Smooth muscle cell (in vitro differentiated cells): ENCODE measurements at regions not wholly inside any gene's neighbourhood (a gene's known extent, or its start where the extent isn't known, plus 50 kb on each side); places are given as distances from the start of the nearest gene placed in this dataset.

ENCODE experiments used
- DNase-seq: peaks from one replicate; lab custom pipeline; 2025; ENCODE audit not compliant: unreplicated experiment; lab: John Stamatoyannopoulos, UW
- H2AFZ ChIP-seq: fragments of 200-600 bp; sonication (generic); 2 replicates; pipeline ENCODE4 v1.6.0; 2016; ENCODE audit warnings: antibody characterized with exemption, low read depth, mild to moderate bottlenecking
- H3F3A ChIP-seq: fragments of 200-600 bp; sonication (generic); 2 replicates; pipeline ENCODE4 v1.6.0; 2017; ENCODE audit warnings: antibody characterized with exemption, low read depth
- H3K27ac ChIP-seq: fragments of 200-600 bp; sonication (generic); 2 replicates; pipeline ENCODE4 v1.5.1; 2016; ENCODE audit warnings: low read depth, mild to moderate bottlenecking
- H3K27me3 ChIP-seq: fragments of 200-600 bp; sonication (generic); 2 replicates; pipeline ENCODE4 v1.6.1; 2016; ENCODE audit warnings: low read depth, mild to moderate bottlenecking
- H3K36me3 ChIP-seq: fragments of 200-600 bp; sonication (generic); 2 replicates; pipeline ENCODE4 v1.5.1; 2016; ENCODE audit warnings: low read depth
- H3K4me1 ChIP-seq: fragments of 200-600 bp; sonication (generic); 2 replicates; pipeline ENCODE4 v1.5.1; 2016; ENCODE audit warnings: low read depth
- H3K4me2 ChIP-seq: fragments of 200-600 bp; sonication (generic); 2 replicates; pipeline ENCODE4 v1.6.0; 2016; ENCODE audit warnings: mild to moderate bottlenecking
- H3K4me3 ChIP-seq: fragments of 200-600 bp; sonication (generic); 2 replicates; pipeline ENCODE4 v1.5.1; 2016; ENCODE audit warnings: mild to moderate bottlenecking
- H3K79me2 ChIP-seq: fragments of 200-600 bp; sonication (generic); 2 replicates; pipeline ENCODE4 v1.6.0; 2016; ENCODE audit warnings: low read depth, mild to moderate bottlenecking
- H3K9ac ChIP-seq: fragments of 200-600 bp; sonication (generic); 2 replicates; pipeline ENCODE4 v1.6.0; 2016; ENCODE audit warnings: low read depth
- H3K9me3 ChIP-seq: fragments of 200-600 bp; sonication (generic); replicated peaks from 2 replicates; pipeline ENCODE4 v1.5.1; 2016; ENCODE audit warnings: low read depth
- H4K20me1 ChIP-seq: fragments of 200-600 bp; sonication (generic); 2 replicates; pipeline ENCODE4 v1.6.0; 2016; ENCODE audit warnings: low read depth
- CTCF ChIP-seq: fragments of 200-600 bp; sonication (generic); IDR thresholded peaks from 2 replicates; pipeline ENCODE4 v1.5.1; 2017; ENCODE audit warnings: borderline replicate concordance, mild to moderate bottlenecking, antibody characterized with exemption; ENCODE audit not compliant: insufficient read depth, poor library complexity, severe bottlenecking
- WGBS: methylation state at CpG from one replicate; pipeline ENCODE4 v1.1.7; 2016; ENCODE audit warnings: low lambda C conversion rate; 5-methylcytosine and 5-hydroxymethylcytosine counted together

GRCh38 chr2:216565956-216566355 lies 67.3 kb upstream of the IGFBP2 start:
- no peak overlapping the region for H2AFZ ChIP-seq
- H3F3A ChIP-seq: peaks cover 3% of the 10 kb centered on the region
- H3K36me3 ChIP-seq: no peaks in the 10 kb centered on the region
- DNase-seq: no peak
- peaks cover 11% of the 10 kb centered on the region for H3K4me1 ChIP-seq
- no peaks in the 10 kb centered on the region for H3K27me3 ChIP-seq
- H3K27ac ChIP-seq: no peak overlapping the region
- 47% methylated on average over 7 of the region's 7 CpGs for WGBS
- no peak overlapping the region for H3K9ac ChIP-seq
- no peak for TF ChIP-seq CTCF
- H3K4me3 ChIP-seq: no peak overlapping the region
- no peaks in the 10 kb centered on the region for H3K79me2 ChIP-seq
- no peak overlapping the region for H3K4me2 ChIP-seq
- H3K9me3 ChIP-seq: no peaks in the 10 kb centered on the region
- H4K20me1 ChIP-seq: no peaks in the 10 kb centered on the region

- TF ChIP-seq CTCF: no peak
- Histone ChIP-seq H4K20me1 (no peaks in the 10 kb centered on the region), H3K27me3 (no peaks in the 10 kb centered on the region), H3K4me1 (peaks cover 8% of the 10 kb centered on the region), H3K36me3 (no peaks in the 10 kb centered on the region), H2AFZ (no peak overlapping the region), H3K4me2 (no peak overlapping the region), H3F3A (peaks cover 3% of the 10 kb centered on the region), H3K79me2 (no peaks in the 10 kb centered on the region), H3K9ac (no peak overlapping the region), H3K27ac (no peak overlapping the region), H3K9me3 (no peaks in the 10 kb centered on the region), H3K4me3 (no peak overlapping the region)
- no peak for DNase-seq
- 71% methylated on average over 3 of the region's 3 CpGs for WGBS
Observed at GRCh38 chr2:216568576-216568975, 64.6 kb upstream of the IGFBP2 start.

GRCh38 chr2:216569765-216570164 lies 63.5 kb upstream of the IGFBP2 start:
- H3K9me3 ChIP-seq: no peaks in the 10 kb centered on the region
- no peak for DNase-seq
- H3F3A ChIP-seq: peaks cover 3% of the 10 kb centered on the region
- TF ChIP-seq CTCF: no peak
- H3K4me3 ChIP-seq: no peak overlapping the region
- H3K27ac ChIP-seq: no peak overlapping the region
- H2AFZ ChIP-seq: no peak overlapping the region
- 69% methylated on average over 5 of the region's 5 CpGs for WGBS
- H3K36me3 ChIP-seq: no peaks in the 10 kb centered on the region
- no peaks in the 10 kb centered on the region for H4K20me1 ChIP-seq
- no peak overlapping the region for H3K4me2 ChIP-seq
- H3K9ac ChIP-seq: no peak overlapping the region
- H3K4me1 ChIP-seq: peaks cover 8% of the 10 kb centered on the region
- H3K79me2 ChIP-seq: no peaks in the 10 kb centered on the region
- no peaks in the 10 kb centered on the region for H3K27me3 ChIP-seq

- peaks cover 8% of the 10 kb centered on the region for H3K4me1 ChIP-seq
- WGBS: 88% methylated on average over 1 of the region's 1 CpG
- no peaks in the 10 kb centered on the region for H3K79me2 ChIP-seq
- no peak overlapping the region for H3K4me3 ChIP-seq
- H3K9me3 ChIP-seq: no peaks in the 10 kb centered on the region
- no peak overlapping the region for H3K9ac ChIP-seq
- no peaks in the 10 kb centered on the region for H3K27me3 ChIP-seq
- H3K36me3 ChIP-seq: no peaks in the 10 kb centered on the region
- H3K4me2 ChIP-seq: no peak overlapping the region
- peaks cover 3% of the 10 kb centered on the region for H3F3A ChIP-seq
- H3K27ac ChIP-seq: no peak overlapping the region
- no peaks in the 10 kb centered on the region for H4K20me1 ChIP-seq
- no peak overlapping the region for H2AFZ ChIP-seq
- no peak for TF ChIP-seq CTCF
- no peak for DNase-seq
Observed at GRCh38 chr2:216570357-216570756, 62.9 kb upstream of the IGFBP2 start.
